Osteoblast (primary cell): ENCODE measurements at regions not wholly inside any gene's neighbourhood (a gene's known extent, or its start where the extent isn't known, plus 50 kb on each side); places are given as distances from the start of the nearest gene placed in this dataset.

Experiments
- DNase-seq: peaks from one replicate; pipeline ENCODE4 v3.0.0; 2011; ENCODE audit warnings: low spot score, mixed read lengths; ENCODE audit not compliant: insufficient read length; ENCODE audit errors: missing footprints
- H2AFZ ChIP-seq: 2 replicates; pipeline ENCODE4 v1.6.0; 2011; ENCODE audit warnings: mild to moderate bottlenecking, low read length
- H3K27ac ChIP-seq: 2 replicates; pipeline ENCODE4 v1.5.1; 2011; ENCODE audit warnings: mild to moderate bottlenecking, low read depth, low read length, moderate library complexity
- H3K27me3 ChIP-seq: 2 replicates; pipeline ENCODE4 v1.6.0; 2012; ENCODE audit warnings: mild to moderate bottlenecking, control low read depth, inconsistent platforms, low read length, moderate library complexity; ENCODE audit not compliant: insufficient read depth
- H3K36me3 ChIP-seq: 2 replicates; pipeline ENCODE4 v1.5.1; 2011; ENCODE audit warnings: mild to moderate bottlenecking, low read length, control low read depth, moderate library complexity; ENCODE audit not compliant: insufficient read depth
- H3K4me1 ChIP-seq: 2 replicates; pipeline ENCODE4 v1.5.1; 2011; ENCODE audit warnings: mild to moderate bottlenecking, low read length, control low read depth, moderate library complexity; ENCODE audit not compliant: insufficient read depth
- H3K4me2 ChIP-seq: 2 replicates; pipeline ENCODE4 v1.6.0; 2011; ENCODE audit warnings: mild to moderate bottlenecking, low read length; ENCODE audit not compliant: insufficient read depth
- H3K4me3 ChIP-seq: fragments of 200-600 bp; sonication (generic); 3 replicates; pipeline ENCODE4 v1.5.1; 2012; ENCODE audit warnings: mild to moderate bottlenecking, low read length, inconsistent platforms; ENCODE audit not compliant: insufficient read depth
- H3K79me2 ChIP-seq: 2 replicates; pipeline ENCODE4 v1.6.0; 2012; ENCODE audit warnings: mild to moderate bottlenecking, low read length, control low read depth, inconsistent platforms; ENCODE audit not compliant: insufficient read depth
- H3K9me3 ChIP-seq: 2 replicates; pipeline ENCODE4 v1.5.1; 2011; ENCODE audit warnings: low read depth, low read length, control low read depth
- H4K20me1 ChIP-seq: 2 replicates; pipeline ENCODE4 v1.6.0; 2012; ENCODE audit warnings: mild to moderate bottlenecking, low read length, control low read depth; ENCODE audit not compliant: insufficient read depth
- CTCF ChIP-seq: IDR thresholded peaks from 2 replicates; pipeline ENCODE4 v1.5.1; 2011; ENCODE audit warnings: mild to moderate bottlenecking, low read depth, low read length, moderate library complexity; ENCODE audit errors: extremely low read depth

GRCh38 chr3:193846569-193846968, 253.6 kb downstream of the OPA1 start:
- Histone ChIP-seq H3K27ac (no peak overlapping the region), H2AFZ (no peak overlapping the region), H3K4me2 (no peak overlapping the region), H3K79me2 (no peaks in the 10 kb centered on the region), H3K4me1 (no peaks in the 10 kb centered on the region), H3K27me3 (peaks cover 23% of the 10 kb centered on the region), H3K36me3 (no peaks in the 10 kb centered on the region), H3K4me3 (no peak overlapping the region), H4K20me1 (no peaks in the 10 kb centered on the region), H3K9me3 (no peaks in the 10 kb centered on the region)
- DNase-seq, result no peak
- TF ChIP-seq CTCF, result no peak

GRCh38 chr3:193847402-193847801, 254.4 kb downstream of the OPA1 start:
- no peak overlapping the region for H3K4me3 ChIP-seq
- no peaks in the 10 kb centered on the region for H3K79me2 ChIP-seq
- peaks cover 22% of the 10 kb centered on the region for H3K27me3 ChIP-seq
- H3K4me2 ChIP-seq, result no peak overlapping the region
- peaks cover 2% of the 10 kb centered on the region for H3K4me1 ChIP-seq
- no peaks in the 10 kb centered on the region for H3K9me3 ChIP-seq
- no peaks in the 10 kb centered on the region for H3K36me3 ChIP-seq
- DNase-seq, result no peak
- H4K20me1 ChIP-seq, result no peaks in the 10 kb centered on the region
- H2AFZ ChIP-seq, result no peak overlapping the region
- H3K27ac ChIP-seq, result no peak overlapping the region
- no peak for TF ChIP-seq CTCF

GRCh38 chr3:193848547-193848946, 255.5 kb downstream of the OPA1 start:
- Histone ChIP-seq H3K36me3 (no peaks in the 10 kb centered on the region), H2AFZ (no peak overlapping the region), H3K27me3 (peaks cover 28% of the 10 kb centered on the region), H3K79me2 (no peaks in the 10 kb centered on the region), H3K4me1 (peaks cover 8% of the 10 kb centered on the region), H3K4me3 (no peak overlapping the region), H3K27ac (no peak overlapping the region), H3K9me3 (no peaks in the 10 kb centered on the region), H3K4me2 (no peak overlapping the region), H4K20me1 (no peaks in the 10 kb centered on the region)
- TF ChIP-seq CTCF, result no peak
- no peak for DNase-seq

- H3K9me3 ChIP-seq, result no peaks in the 10 kb centered on the region
- H3K36me3 ChIP-seq, result no peaks in the 10 kb centered on the region
- no peak overlapping the region for H3K4me3 ChIP-seq
- H3K4me1 ChIP-seq, result peaks cover 8% of the 10 kb centered on the region
- DNase-seq, result no peak
- H3K4me2 ChIP-seq, result no peak overlapping the region
- no peaks in the 10 kb centered on the region for H4K20me1 ChIP-seq
- H3K27ac ChIP-seq, result no peak overlapping the region
- H3K79me2 ChIP-seq, result no peaks in the 10 kb centered on the region
- H3K27me3 ChIP-seq, result peaks cover 36% of the 10 kb centered on the region
- TF ChIP-seq CTCF, result no peak
- H2AFZ ChIP-seq, result no peak overlapping the region
These were observed 257.1 kb downstream of the OPA1 start for GRCh38 chr3:193850084-193850619.
